ENCODE measurements at regions not wholly inside any gene's neighbourhood (a gene's known extent, or its start where the extent isn't known, plus 50 kb on each side); places are given as distances from the start of the nearest gene placed in this dataset.

DNA sequence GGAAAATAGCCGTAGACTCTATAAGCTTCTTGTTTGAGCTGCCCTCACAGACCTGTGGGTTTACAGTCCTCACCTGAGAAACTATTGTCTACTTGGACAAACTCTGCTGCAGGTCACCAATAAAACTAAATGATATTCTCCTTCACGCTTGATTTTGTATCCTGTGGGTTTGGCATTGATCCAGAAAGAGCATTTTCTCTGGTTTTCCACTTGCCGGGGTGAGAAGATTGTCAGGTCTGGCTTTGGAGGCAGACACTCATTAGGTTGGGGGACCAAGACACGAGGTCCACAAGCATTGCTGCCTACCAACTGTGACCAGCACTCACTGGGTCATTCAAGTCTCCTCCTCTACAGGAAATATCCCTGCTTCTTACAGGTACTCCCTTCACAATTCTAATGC, 68.5 kb downstream of the CDC14C start:
- H3K9me3 ChIP-seq (ENCODE audit: low read depth): no peaks in the 10 kb centered on the region
- DNase-seq (ENCODE audit: low spot score): no peak
- H3K4me3 ChIP-seq: no peak overlapping the region
- H3K36me3 ChIP-seq: no peaks in the 10 kb centered on the region
- no peaks in the 10 kb centered on the region for H3K79me2 ChIP-seq (ENCODE audit: low read depth)
- Mint-ChIP-seq H3K4me3 (no peak overlapping the region), H3K4me1 (peaks cover under 1% of the 10 kb centered on the region), H3K27me3 (ENCODE audit: insufficient read depth, low read depth) (no peaks in the 10 kb centered on the region), H3K36me3 (no peaks in the 10 kb centered on the region), H3K9me3 (no peaks in the 10 kb centered on the region), H3K27ac (no peak overlapping the region)
- no peaks in the 10 kb centered on the region for H3K4me1 ChIP-seq
- no peaks in the 10 kb centered on the region for H4K20me1 ChIP-seq (ENCODE audit: low read depth)
- no peak overlapping the region for H2AFZ ChIP-seq (replicated peaks)
- H3K27ac ChIP-seq: no peak overlapping the region
- H3K4me2 ChIP-seq: no peak overlapping the region
- no peak overlapping the region for H3K9ac ChIP-seq
- TF ChIP-seq EZH2 (IDR thresholded peaks at IDR 0.05) (no peak), EZH2phosphoT487 (IDR thresholded peaks at IDR 0.05) (no peak)
- TF ChIP-seq, protein P1, sequence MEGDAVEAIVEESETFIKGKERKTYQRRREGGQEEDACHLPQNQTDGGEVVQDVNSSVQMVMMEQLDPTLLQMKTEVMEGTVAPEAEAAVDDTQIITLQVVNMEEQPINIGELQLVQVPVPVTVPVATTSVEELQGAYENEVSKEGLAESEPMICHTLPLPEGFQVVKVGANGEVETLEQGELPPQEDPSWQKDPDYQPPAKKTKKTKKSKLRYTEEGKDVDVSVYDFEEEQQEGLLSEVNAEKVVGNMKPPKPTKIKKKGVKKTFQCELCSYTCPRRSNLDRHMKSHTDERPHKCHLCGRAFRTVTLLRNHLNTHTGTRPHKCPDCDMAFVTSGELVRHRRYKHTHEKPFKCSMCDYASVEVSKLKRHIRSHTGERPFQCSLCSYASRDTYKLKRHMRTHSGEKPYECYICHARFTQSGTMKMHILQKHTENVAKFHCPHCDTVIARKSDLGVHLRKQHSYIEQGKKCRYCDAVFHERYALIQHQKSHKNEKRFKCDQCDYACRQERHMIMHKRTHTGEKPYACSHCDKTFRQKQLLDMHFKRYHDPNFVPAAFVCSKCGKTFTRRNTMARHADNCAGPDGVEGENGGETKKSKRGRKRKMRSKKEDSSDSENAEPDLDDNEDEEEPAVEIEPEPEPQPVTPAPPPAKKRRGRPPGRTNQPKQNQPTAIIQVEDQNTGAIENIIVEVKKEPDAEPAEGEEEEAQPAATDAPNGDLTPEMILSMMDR (IDR thresholded peaks at IDR 0.05): no peak
- no peaks in the 10 kb centered on the region for H3F3A ChIP-seq (ENCODE audit: low read depth)
- H3K27me3 ChIP-seq: no peaks in the 10 kb centered on the region

DNA sequence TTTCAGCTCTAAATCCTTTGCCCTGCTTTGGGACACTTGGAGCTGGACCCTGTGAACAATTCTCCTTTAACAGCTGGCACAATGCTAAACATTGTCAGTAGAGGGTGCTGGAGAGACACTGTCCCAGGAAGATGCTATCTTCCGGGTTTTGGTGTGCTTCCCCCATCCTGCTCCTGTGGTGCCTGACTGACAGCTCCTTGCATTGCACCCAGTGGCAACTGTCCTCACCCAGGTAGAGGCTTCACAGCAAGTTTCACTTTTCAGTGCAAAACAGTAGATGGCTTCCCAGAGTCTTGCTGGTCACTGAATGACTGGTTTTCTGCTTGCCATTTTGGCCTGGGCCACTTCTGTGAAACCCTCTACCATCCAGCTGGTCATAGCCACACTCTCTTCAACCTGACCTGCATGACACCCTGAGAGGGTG, 77.3 kb downstream of the CDC14C start:
- H4K20me1 ChIP-seq (ENCODE audit: low read depth): no peaks in the 10 kb centered on the region
- no peaks in the 10 kb centered on the region for H3F3A ChIP-seq (ENCODE audit: low read depth)
- peak; percentile 75 for DNase-seq (ENCODE audit: low spot score)
- no peaks in the 10 kb centered on the region for H3K27me3 ChIP-seq
- no peaks in the 10 kb centered on the region for H3K36me3 ChIP-seq
- no peak overlapping the region for H2AFZ ChIP-seq (replicated peaks)
- no peak overlapping the region for H3K4me3 ChIP-seq
- H3K4me3 Mint-ChIP-seq: no peak overlapping the region
- no peak overlapping the region for H3K4me2 ChIP-seq
- no peaks in the 10 kb centered on the region for H3K9me3 ChIP-seq (ENCODE audit: low read depth)
- peaks cover 17% of the 10 kb centered on the region for H3K9me3 Mint-ChIP-seq
- peaks cover 2% of the 10 kb centered on the region for H3K27me3 Mint-ChIP-seq (ENCODE audit: insufficient read depth, low read depth)
- no peaks in the 10 kb centered on the region for H3K4me1 ChIP-seq
- no peaks in the 10 kb centered on the region for H3K36me3 Mint-ChIP-seq
- peaks cover 10% of the 10 kb centered on the region for H3K4me1 Mint-ChIP-seq
- H3K79me2 ChIP-seq (ENCODE audit: low read depth): no peaks in the 10 kb centered on the region
- no peak overlapping the region for H3K27ac Mint-ChIP-seq
- no peak overlapping the region for H3K27ac ChIP-seq
- H3K9ac ChIP-seq: no peak overlapping the region
- no peak for TF ChIP-seq EZH2phosphoT487 (IDR thresholded peaks at IDR 0.05)
- TF ChIP-seq, protein P1 (IDR thresholded peaks at IDR 0.05): peak; percentile 78

DNA sequence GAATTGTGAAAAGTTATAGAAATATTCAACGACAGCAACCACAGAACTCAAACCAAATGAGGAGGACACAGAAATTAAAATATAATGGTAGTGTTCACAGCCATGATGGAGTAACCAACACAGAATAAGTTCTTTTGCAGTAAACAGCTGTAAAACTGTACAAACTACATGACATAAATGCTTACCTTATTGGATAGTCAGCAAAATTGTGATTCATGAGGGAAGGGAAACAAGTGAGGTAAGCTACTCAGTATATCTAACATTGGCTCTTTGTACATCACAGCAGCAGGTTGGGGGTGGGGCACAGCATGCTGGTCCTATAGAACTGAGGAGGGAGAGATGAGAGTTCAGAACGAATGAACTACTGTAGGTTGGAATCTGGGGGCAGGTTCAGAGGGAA, 86.4 kb downstream of the CDC14C start:
- Mint-ChIP-seq H3K4me1 (peaks cover 4% of the 10 kb centered on the region), H3K9me3 (peaks cover 26% of the 10 kb centered on the region), H3K4me3 (no peak overlapping the region), H3K27ac (no peak overlapping the region), H3K36me3 (no peaks in the 10 kb centered on the region), H3K27me3 (ENCODE audit: insufficient read depth, low read depth) (no peaks in the 10 kb centered on the region)
- H3K4me2 ChIP-seq: no peak overlapping the region
- H4K20me1 ChIP-seq (ENCODE audit: low read depth): no peaks in the 10 kb centered on the region
- no peak overlapping the region for H3K9ac ChIP-seq
- no peak overlapping the region for H3K27ac ChIP-seq
- H3K9me3 ChIP-seq (ENCODE audit: low read depth): no peaks in the 10 kb centered on the region
- H2AFZ ChIP-seq (replicated peaks): peak overlapping the region; percentile 38
- H3F3A ChIP-seq (ENCODE audit: low read depth): no peaks in the 10 kb centered on the region
- no peak overlapping the region for H3K4me3 ChIP-seq
- no peaks in the 10 kb centered on the region for H3K79me2 ChIP-seq (ENCODE audit: low read depth)
- H3K36me3 ChIP-seq: no peaks in the 10 kb centered on the region
- no peak for DNase-seq (ENCODE audit: low spot score)
- TF ChIP-seq, protein P1 (IDR thresholded peaks at IDR 0.05): no peak
- TF ChIP-seq EZH2 (IDR thresholded peaks at IDR 0.05): no peak
- no peak for TF ChIP-seq EZH2phosphoT487 (IDR thresholded peaks at IDR 0.05)
- no peaks in the 10 kb centered on the region for H3K27me3 ChIP-seq
- no peaks in the 10 kb centered on the region for H3K4me1 ChIP-seq
